OCI-LY1 (cell line): ENCODE measurements at regions not wholly inside any gene's neighbourhood (a gene's known extent, or its start where the extent isn't known, plus 50 kb on each side); places are given as distances from the start of the nearest gene placed in this dataset.

Source experiments
- CTCF ChIP-seq: fragments of 200-600 bp; sonication (generic), shearing (Covaris generic); IDR thresholded peaks from 2 replicates; pipeline ENCODE4 v1.5.1; 2017; ENCODE audit warnings: mild to moderate bottlenecking, antibody characterized with exemption, low read length, moderate library complexity, mixed read lengths
- EZH2 ChIP-seq: fragments of 200-600 bp; sonication (generic), shearing (Covaris generic); IDR thresholded peaks from 2 replicates; pipeline ENCODE4 v1.8.0; 2017; ENCODE audit warnings: borderline replicate concordance, mixed run types, mild to moderate bottlenecking, antibody characterized with exemption, low read length, moderate library complexity, mixed read lengths

DNA sequence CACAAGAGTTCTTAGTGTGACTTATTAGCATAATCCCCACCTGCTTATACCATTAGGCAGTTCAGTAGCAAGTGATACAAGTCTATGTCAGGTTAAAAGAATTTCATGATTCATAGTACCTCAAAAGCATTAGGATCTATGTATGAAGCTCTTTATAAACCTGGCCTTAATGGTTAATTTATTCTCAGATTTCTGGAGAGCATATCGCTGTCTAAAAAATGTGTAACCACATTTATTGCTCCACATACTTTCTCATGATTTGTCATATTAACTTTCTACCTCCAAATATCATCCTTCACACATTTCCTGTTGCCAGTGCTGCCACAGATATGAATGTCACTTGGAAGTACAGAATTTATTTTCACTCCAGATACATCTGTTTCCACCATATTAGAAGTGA lies 332.8 kb upstream of the MAP2 start:
- no peak for TF ChIP-seq CTCF
- no peak for TF ChIP-seq EZH2
